Nucleus accumbens (tissue), 56 donors: ENCODE measurements at regions not wholly inside any gene's neighbourhood (a gene's known extent, or its start where the extent isn't known, plus 50 kb on each side); places are given as distances from the start of the nearest gene placed in this dataset.
A peak's percentile ranks its signal among the peaks of the same experiment; 100 is the strongest.
"Not testable (repeated sequence)": the region's sequence is repeated elsewhere in the genome, so short reads cannot be mapped to it uniquely, and the experiment has no call there.

Experiments used
- DNase-seq, 56 donors: peaks; one replicate each; lab custom pipeline; 2025; lab: John Stamatoyannopoulos, UW

DNA sequence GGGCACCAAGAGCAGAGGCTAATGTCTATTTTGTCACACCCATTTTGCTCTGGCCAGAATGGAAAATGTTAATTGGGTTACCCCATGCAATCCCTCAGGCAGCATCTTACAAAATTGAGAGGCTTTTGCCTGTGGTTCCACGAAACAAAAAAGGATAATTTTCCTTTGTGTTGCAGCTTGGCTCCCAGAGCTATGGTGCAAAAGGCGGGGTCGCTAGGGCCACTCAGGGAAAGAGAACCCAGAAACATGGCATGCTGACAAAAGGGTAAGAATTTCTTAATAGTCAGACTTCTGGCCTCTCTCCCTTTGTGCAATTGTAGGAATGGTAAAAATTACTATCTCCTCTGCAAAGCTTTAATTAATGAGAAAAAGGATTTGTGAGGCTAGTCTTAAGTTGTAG, 119.6 kb upstream of the BANK1 start:
- no peak for DNase-seq

DNA sequence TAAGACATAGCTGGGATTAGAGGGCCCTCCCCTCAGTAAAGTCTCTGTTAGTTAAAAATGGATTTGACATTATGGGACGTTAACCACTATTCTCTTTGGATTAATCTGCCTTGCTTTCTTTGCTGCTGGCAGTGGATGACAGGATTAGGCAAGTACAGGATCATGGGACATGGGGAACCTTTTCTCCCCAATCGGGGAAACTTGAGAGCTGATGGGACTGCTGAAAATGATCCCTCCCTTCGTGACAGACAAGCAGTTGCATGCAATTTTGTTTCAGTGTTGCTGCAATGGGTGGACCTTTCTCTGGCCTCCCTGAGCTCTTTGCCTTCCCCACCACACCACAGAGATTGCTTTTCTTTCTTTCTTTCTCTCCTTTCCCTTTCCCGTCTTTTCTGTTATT, 120.2 kb upstream of the BANK1 start:
- DNase-seq, result no peak

DNA sequence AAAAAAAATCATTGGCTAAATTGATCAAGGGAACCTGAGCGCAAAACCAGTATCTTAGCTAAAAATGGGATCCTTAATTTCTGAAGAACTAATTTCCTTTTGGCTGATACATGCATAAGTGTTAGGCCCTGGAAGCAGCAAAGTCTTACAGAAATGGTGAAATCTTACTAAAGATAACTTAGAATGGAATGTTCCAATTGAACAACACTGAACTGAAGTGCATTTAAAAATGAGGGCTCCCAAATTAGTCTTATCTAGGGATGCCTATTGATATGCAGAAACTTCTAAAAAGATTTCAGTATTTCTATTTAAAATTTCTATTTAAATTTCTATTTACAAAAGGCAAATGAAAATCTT, 120.7 kb upstream of the BANK1 start:
- DNase-seq, result no peak

- no peak for DNase-seq
Measured at GRCh38 chr4:101669138-101669831, 121.2 kb upstream of the BANK1 start.

- DNase-seq, result no peak
Measured at GRCh38 chr4:101667348-101667747, 123.2 kb upstream of the BANK1 start.

DNA sequence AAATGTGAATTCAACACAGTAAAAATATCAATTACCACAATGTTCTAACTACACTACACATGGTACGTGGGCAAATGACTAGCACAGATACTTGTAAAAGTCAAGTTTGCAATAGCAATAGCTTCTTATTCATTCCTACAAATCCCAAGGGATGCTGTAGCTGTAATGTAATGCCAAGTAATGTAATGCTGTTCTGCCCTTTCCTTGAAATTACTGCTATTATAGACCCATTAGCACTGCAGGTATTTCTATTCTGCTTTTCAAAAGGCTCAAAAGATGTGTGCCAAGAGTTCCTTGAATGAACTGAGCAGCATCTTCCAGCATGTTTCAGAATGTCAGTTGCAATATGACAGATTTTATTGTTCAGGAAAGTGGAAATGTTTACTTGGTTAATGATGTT, 129.9 kb upstream of the BANK1 start:
- DNase-seq, result no peak

DNA sequence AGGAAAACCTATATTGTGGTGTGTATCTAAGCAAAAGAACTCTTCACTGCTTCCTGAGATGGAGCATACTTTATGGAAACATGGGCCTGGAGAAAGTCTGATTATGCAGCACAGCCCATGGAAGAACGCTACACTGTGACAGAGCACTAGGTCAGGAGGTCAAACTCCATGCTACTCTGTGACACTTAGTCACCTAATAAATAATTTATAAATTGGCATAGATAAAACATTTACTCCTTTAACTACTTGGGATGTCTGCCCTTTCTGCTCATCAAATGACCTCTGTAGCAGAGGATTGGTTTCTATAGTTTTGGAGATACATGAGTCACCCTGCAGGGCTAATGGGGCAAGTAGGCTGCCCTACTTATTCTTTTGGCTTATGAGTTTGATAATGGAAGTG, 134.7 kb upstream of the BANK1 start:
- DNase-seq, result no peak

GRCh38 chr4:101655005-101655404, 135.5 kb upstream of the BANK1 start:
- no peak for DNase-seq

DNA sequence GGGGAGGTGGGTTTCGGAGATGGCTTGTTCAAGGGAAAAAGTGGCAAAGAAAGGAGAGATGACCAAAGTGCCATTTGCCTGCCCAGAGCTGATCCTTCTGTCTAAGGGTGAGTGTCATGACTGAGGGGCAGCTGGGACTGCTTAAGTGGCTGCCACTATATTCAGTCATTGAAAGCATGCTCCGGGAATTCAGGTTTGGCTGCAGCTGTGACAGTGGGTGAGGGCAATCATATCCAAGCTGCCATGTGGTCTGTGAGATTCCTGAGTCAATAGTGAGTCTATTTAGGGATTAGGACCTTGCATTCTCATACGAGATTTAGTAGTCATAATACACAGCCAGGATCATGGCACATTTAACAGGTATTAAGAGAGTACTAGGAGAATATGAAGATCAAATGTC, 138.8 kb upstream of the BANK1 start:
- no peak for DNase-seq

DNA sequence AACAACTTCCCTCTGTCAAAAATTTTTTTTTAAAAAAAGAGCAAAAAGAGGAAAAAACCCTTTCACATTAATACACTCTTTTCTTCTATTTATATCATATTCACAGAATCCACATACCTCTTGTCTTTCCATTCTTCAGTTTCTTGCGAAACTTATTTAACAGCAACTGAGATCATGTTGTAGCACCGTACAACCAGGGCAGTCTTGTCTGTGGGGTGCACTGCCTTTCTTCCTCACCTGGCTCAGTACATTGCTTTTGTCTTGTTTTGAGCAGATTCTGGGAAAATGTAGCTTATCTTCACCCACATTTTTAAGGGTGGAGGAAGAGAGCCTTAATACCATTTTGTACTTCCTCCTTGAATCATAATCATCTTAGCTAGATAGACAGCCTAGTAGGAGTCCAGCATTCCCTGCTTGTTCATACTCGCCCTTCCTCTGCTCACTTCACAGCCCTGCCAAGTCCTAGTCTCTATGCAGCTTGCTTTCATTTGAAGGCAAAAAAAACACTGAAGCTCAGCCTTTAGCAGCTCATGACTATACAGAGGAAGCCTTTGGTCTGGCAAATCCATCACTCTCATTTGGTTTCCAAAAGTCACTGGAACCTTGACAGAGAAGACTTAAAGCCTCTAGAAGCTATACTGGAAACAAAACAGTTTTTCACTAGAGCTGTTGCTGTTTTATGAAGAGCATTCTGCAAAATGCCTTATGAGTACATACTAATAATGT, 140.6 kb upstream of the BANK1 start:
- DNase-seq, result peak in 3 of 56 donors; percentile 0 to 3 (median 0)

GRCh38 chr4:101647710-101648034, 142.9 kb upstream of the BANK1 start:
- no peak for DNase-seq

GRCh38 chr4:101644516-101644915, 146.0 kb upstream of the BANK1 start:
- no peak for DNase-seq

DNA sequence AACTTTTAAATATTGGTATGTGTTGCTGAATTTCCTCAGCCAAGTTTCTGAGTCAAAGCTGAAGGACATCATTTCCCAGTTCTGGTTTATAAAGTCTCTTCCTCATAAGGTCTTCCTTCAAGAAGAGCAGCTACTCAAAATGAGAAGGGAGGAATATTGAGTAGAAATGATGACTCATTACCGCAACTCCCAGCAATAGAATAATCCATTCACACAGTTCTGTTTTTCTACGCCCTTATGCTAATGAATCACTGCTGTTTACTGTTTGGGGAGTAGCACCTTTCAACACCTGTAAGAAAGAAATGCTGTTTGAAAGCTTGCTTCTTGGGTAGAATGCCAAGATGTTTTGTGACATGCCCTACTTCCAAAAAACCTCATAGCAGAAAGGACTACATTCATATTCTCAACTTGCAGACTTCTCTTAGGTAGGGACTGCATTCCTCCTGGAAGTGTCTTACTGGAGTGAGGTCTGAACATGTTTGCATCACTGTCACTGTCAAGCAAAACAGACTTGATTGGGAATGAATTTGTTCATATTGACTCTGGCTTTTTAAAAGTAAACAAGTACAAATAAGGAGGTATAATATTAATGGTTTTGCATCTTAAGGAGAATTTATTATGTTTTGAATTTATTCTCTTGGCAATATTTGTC, 147.2 kb upstream of the BANK1 start:
- DNase-seq, result no peak

DNA sequence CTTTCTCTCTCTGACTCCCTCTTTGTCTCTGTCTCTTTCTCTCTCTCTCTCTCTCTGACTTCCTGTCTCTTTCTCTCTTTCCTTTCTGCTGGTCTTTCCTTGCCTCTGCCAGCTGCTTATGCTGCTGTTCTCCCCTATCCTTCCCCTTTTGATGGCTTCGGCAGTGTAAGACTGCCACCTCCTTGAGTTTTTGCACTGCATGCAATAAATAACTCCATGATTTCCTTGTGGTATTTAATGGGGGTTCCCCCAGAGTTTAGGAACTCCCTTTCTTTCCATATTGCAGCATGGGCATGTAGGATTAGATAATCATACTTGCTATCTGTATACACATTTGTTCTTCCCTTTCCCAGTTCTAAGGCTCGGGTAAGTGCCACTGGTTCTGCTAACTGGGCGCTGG, 157.8 kb upstream of the BANK1 start:
- DNase-seq, result not testable (repeated sequence)

DNA sequence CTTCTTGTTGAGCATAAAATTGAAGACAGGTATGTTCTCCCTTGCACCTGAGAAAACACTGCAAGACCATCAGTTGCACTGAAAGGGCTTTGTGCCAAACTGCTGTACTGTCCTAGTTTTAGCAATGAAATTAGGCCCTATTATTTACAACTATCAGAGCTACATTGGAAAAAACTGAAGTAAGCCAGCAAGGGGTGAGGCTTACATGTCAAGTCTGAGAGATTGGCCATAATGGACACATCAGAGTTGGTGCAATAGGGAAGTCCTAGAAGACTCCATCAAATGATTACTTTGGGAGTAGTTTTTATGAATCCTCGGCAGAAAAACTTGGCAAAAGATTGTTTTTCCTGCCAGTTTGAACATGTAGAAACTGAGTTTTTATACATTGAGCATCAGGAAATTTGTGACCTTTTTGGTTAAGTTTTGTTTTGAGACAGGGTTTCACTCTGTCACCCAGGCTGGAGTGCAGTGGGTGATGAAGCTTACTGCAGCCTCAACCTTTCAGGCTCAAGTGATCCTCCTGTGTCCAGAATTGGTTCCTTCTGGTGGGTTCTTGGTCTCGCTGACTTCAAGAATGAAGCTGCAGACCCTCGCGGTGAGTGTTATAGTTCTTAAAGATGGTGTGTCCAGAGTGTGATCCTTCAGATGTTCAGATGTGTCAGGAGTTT, 160.1 kb upstream of the BANK1 start:
- DNase-seq, result no peak

DNA sequence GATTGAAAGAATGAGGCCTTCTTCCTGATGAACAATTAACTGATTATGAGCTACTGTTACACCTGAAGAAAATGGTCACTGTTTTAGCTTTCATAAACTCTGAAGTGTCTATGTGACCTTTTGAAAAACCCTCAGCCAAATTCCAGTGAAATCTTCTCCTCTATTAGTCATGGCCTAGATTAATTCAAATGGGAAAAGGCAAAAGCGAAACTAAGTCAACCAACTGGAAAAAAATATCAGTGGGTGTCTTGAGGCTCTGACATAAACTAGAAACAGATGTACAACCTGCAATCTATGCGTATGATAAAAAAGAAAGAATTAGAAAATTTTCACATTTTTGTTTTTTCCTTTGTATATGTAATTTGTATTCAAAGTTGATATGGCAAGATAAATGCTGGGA, 169.4 kb upstream of the BANK1 start:
- DNase-seq, result no peak

GRCh38 chr4:101615652-101616051, 174.9 kb upstream of the BANK1 start:
- no peak for DNase-seq

DNA sequence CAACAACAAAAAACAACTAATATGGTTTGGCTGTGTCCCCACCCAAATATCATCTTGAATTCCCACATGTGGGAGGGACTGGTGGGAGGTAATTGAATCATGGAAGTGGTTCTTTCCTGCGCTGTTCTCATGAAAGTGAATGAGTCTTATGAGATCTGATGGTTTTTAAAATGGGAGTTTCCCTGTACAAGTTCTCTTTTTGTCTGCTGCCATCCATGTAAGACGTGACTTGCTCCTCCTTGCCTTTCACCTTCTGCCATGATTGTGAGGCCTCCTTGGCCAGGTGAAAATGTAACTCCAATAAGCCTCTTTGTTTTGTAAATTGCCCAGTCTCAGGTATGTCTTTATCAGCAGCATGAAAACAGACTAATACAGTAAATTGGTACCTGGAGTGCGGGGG, 183.5 kb upstream of the BANK1 start:
- not testable (repeated sequence) for DNase-seq

DNA sequence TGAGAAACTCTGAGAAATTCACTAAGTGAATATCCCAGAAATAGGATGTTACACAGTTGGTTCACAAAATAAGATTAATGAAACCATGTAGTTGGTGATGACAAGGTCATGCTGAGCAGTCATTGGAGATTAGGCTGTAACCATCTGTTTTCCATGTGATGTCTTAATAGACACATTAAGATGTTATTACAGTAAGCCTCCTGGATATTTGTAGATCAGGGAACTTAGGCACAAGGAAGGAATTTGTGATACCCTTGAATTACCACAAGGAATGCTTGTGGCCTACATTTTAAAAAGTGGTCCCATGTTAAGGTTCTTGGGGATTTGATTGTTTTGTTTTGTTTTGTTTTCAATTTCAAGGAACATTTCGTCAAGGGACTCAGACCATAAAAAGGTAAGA, 185.6 kb upstream of the BANK1 start:
- no peak for DNase-seq

- DNase-seq, result no peak
Measured at GRCh38 chr4:101600287-101600686, 190.2 kb upstream of the BANK1 start.

GRCh38 chr4:101599620-101600019, 190.9 kb upstream of the BANK1 start:
- DNase-seq, result no peak
